H1 (cell line): ENCODE measurements at regions not wholly inside any gene's neighbourhood (a gene's known extent, or its start where the extent isn't known, plus 50 kb on each side); places are given as distances from the start of the nearest gene placed in this dataset.

ENCODE experiments used
- CTCF ChIA-PET: fragments of 300-600 bp; sonication (Branson Sonifier 250); formaldehyde crosslinking; loops from one replicate; lab custom pipeline; 2021; ENCODE audit not compliant: partially characterized antibody; lab: Charles Lee
- POLR2A ChIA-PET: fragments of 300-600 bp; sonication (Branson Sonifier 250); formaldehyde crosslinking; loops from one replicate; lab custom pipeline; 2021; ENCODE audit warnings: inconsistent platforms; ENCODE audit not compliant: partially characterized antibody; lab: Charles Lee
- DNase-seq, 2 experiments: peaks; one replicate each; pipeline versions ENCODE4 v3.0.0 to v3.0.0-alpha.2; 2010 to 2022; ENCODE audit warnings: low spot score in 2 of 2, low read depth in 1 of 2, mixed read lengths in 1 of 2
- FAIRE-seq: peaks from 2 replicates; lab custom pipeline; 2011; peaks lifted over from hg19 to GRCh38; lab: Jason Lieb, UNC
- H2AFZ ChIP-seq: 2 replicates; pipeline ENCODE4 v1.8.1; 2012; ENCODE audit warnings: low read length, inconsistent platforms
- H2AK5ac ChIP-seq: 2 replicates; pipeline ENCODE4 v1.6.1; 2013; ENCODE audit warnings: low read depth, low read length
- H2BK120ac ChIP-seq: replicated peaks from 2 replicates; pipeline ENCODE3; 2013; ENCODE audit warnings: low read depth, low read length, inconsistent platforms
- H2BK12ac ChIP-seq: 2 replicates; pipeline ENCODE4 v1.6.1; 2013; ENCODE audit warnings: low read depth, low read length
- H2BK15ac ChIP-seq: 2 replicates; pipeline ENCODE4 v1.6.1; 2013; ENCODE audit warnings: low read length
- H2BK20ac ChIP-seq: 2 replicates; pipeline ENCODE4 v1.6.1; 2013; ENCODE audit warnings: low read length
- H2BK5ac ChIP-seq: 2 replicates; pipeline ENCODE4 v1.6.1; 2013; ENCODE audit warnings: low read depth, low read length
- H3K14ac ChIP-seq: 2 replicates; pipeline ENCODE4 v1.6.1; 2013; ENCODE audit warnings: inconsistent platforms; ENCODE audit not compliant: insufficient read length
- H3K18ac ChIP-seq: 2 replicates; pipeline ENCODE4 v1.6.1; 2013; ENCODE audit warnings: low read length; ENCODE audit errors: extremely low read depth
- H3K23ac ChIP-seq: 2 replicates; pipeline ENCODE4 v1.6.1; 2013; ENCODE audit warnings: inconsistent platforms; ENCODE audit not compliant: insufficient read length
- H3K23me2 ChIP-seq: 2 replicates; pipeline ENCODE4 v1.6.1; 2013; ENCODE audit warnings: low read depth, low read length
- H3K27ac ChIP-seq: 2 replicates; pipeline ENCODE4 v1.6.1; 2011; ENCODE audit warnings: low read depth, low read length, inconsistent platforms
- H3K27me3 ChIP-seq, 4 experiments: replicated peaks in 1 of 4; 1 replicate in 1 of 4; 2 replicates in 3 of 4; pipeline versions ENCODE4 v1.6.1 to v1.8.1; 2011 to 2013; ENCODE audit warnings: low read length in 3 of 4, mild to moderate bottlenecking in 3 of 4, inconsistent platforms in 2 of 4, mixed read lengths in 2 of 4, moderate library complexity in 1 of 4; ENCODE audit not compliant: control insufficient read depth in 3 of 4, insufficient read depth in 3 of 4; ENCODE audit errors: extremely low read depth in 1 of 4
- H3K36me3 ChIP-seq, 4 experiments: 2 replicates each; pipeline versions ENCODE4 v1.6.1 to v1.8.1; 2011 to 2013; ENCODE audit warnings: mild to moderate bottlenecking in 4 of 4, low read length in 3 of 4, moderate library complexity in 2 of 4, control low read depth in 1 of 4, inconsistent platforms in 1 of 4; ENCODE audit not compliant: insufficient read depth in 4 of 4, control insufficient read depth in 2 of 4
- H3K4ac ChIP-seq: replicated peaks from 2 replicates; pipeline ENCODE3; 2013; ENCODE audit warnings: low read length, low read depth, mixed read lengths, inconsistent platforms; ENCODE audit not compliant: insufficient read length
- H3K4me1 ChIP-seq, 4 experiments: replicated peaks in 1 of 4; 1 replicate in 1 of 4; 2 replicates in 3 of 4; pipeline versions ENCODE4 v1.6.1 to v1.8.1; 2011 to 2013; ENCODE audit warnings: low read length in 3 of 4, inconsistent platforms in 2 of 4, mixed read lengths in 1 of 4; ENCODE audit not compliant: insufficient read depth in 4 of 4, control insufficient read depth in 3 of 4
- H3K4me2 ChIP-seq, 2 experiments: 2 replicates each; pipeline versions ENCODE4 v1.6.1 to v1.8.1; 2011 to 2013; ENCODE audit warnings: low read depth in 2 of 2, low read length in 2 of 2, control low read depth in 1 of 2, inconsistent platforms in 1 of 2, mild to moderate bottlenecking in 1 of 2; ENCODE audit not compliant: insufficient read depth in 1 of 2
- H3K4me3 ChIP-seq, 4 experiments: fragments of 200-600, 300-600 bp in 1 of 4; sonication (generic), shearing (Covaris generic), sonication (Bioruptor Twin) in 1 of 4; 2 replicates each; pipeline versions ENCODE4 v1.5.1 to v1.8.1; 2011 to 2016; ENCODE audit warnings: low read length in 4 of 4, low read depth in 3 of 4, control low read depth in 2 of 4, inconsistent platforms in 2 of 4, mild to moderate bottlenecking in 2 of 4, mixed read lengths in 1 of 4, moderate library complexity in 1 of 4; ENCODE audit not compliant: insufficient read depth in 2 of 4; ENCODE audit errors: extremely low read depth in 1 of 4
- H3K56ac ChIP-seq: replicated peaks from 2 replicates; pipeline ENCODE3; 2013; ENCODE audit warnings: low read depth, mild to moderate bottlenecking, mixed read lengths, low read length, inconsistent platforms; ENCODE audit not compliant: insufficient read length
- H3K79me1 ChIP-seq: 2 replicates; pipeline ENCODE4 v1.6.1; 2013; ENCODE audit warnings: low read depth, low read length, control low read depth
- H3K79me2 ChIP-seq, 2 experiments: 2 replicates each; pipeline versions ENCODE4 v1.6.1 to v1.8.1; 2012 to 2013; ENCODE audit warnings: low read length in 2 of 2, mild to moderate bottlenecking in 2 of 2, inconsistent platforms in 1 of 2; ENCODE audit not compliant: insufficient read depth in 2 of 2, control insufficient read depth in 1 of 2
- H3K9ac ChIP-seq, 4 experiments: replicated peaks in 1 of 4; 1 replicate in 1 of 4; 2 replicates in 3 of 4; pipeline versions ENCODE4 v1.6.1 to v1.8.1; 2011 to 2013; ENCODE audit warnings: low read depth in 3 of 4, low read length in 3 of 4, control low read depth in 2 of 4, mild to moderate bottlenecking in 2 of 4, moderate library complexity in 2 of 4, inconsistent platforms in 1 of 4; ENCODE audit errors: extremely low read depth in 1 of 4
- H3K9me3 ChIP-seq, 2 experiments: 2 replicates each; pipeline versions ENCODE4 v1.6.1 to v1.8.1; 2012 to 2013; ENCODE audit warnings: mild to moderate bottlenecking in 2 of 2, moderate library complexity in 2 of 2, control low read depth in 1 of 2, inconsistent platforms in 1 of 2, low read depth in 1 of 2, low read length in 1 of 2, mixed read lengths in 1 of 2; ENCODE audit not compliant: insufficient read depth in 2 of 2
- H4K20me1 ChIP-seq, 2 experiments: replicated peaks in 1 of 2; 2 replicates each; pipeline versions ENCODE3 to v1.8.1; 2011 to 2013; ENCODE audit warnings: inconsistent platforms in 2 of 2, low read length in 2 of 2, mild to moderate bottlenecking in 1 of 2; ENCODE audit not compliant: insufficient read depth in 2 of 2, control insufficient read depth in 1 of 2
- H4K5ac ChIP-seq: 2 replicates; pipeline ENCODE4 v1.6.1; 2013; ENCODE audit warnings: low read length, low read depth, mixed read lengths, inconsistent platforms; ENCODE audit not compliant: insufficient read length
- H4K8ac ChIP-seq: 2 replicates; pipeline ENCODE4 v1.8.0; 2013; ENCODE audit warnings: mild to moderate bottlenecking, moderate library complexity, low read length, inconsistent platforms; ENCODE audit not compliant: insufficient read depth; ENCODE audit errors: extremely low read depth
- H4K91ac ChIP-seq: replicated peaks from 2 replicates; pipeline ENCODE3; 2013; ENCODE audit warnings: low read length, mixed read lengths, inconsistent platforms; ENCODE audit not compliant: insufficient read length
- ATF2 ChIP-seq: IDR thresholded peaks from 2 replicates; pipeline ENCODE4 v1.6.1; 2012; ENCODE audit warnings: low read length, inconsistent platforms
- BACH1 ChIP-seq: IDR thresholded peaks from 2 replicates; pipeline ENCODE4 v1.6.1; 2012; ENCODE audit warnings: low read length, improper control_type of control experiment
- E2F6 ChIP-seq: IDR thresholded peaks from 2 replicates; pipeline ENCODE4 v1.6.1; 2012; ENCODE audit warnings: inconsistent platforms
- EP300 ChIP-seq, 2 experiments: IDR thresholded peaks; 1 replicate in 1 of 2; 2 replicates in 1 of 2; pipeline ENCODE4 v1.6.1; 2011 to 2012; ENCODE audit warnings: low read depth in 2 of 2, low read length in 2 of 2, mild to moderate bottlenecking in 2 of 2, borderline replicate concordance in 1 of 2, inconsistent platforms in 1 of 2, moderate library complexity in 1 of 2
- HDAC6 ChIP-seq: IDR thresholded peaks from one replicate; pipeline ENCODE4 v1.7.1; 2012; ENCODE audit warnings: low read depth, mild to moderate bottlenecking, inconsistent platforms, low read length, moderate library complexity
- MAFK ChIP-seq: IDR thresholded peaks from 2 replicates; pipeline ENCODE4 v1.6.1; 2012; ENCODE audit warnings: low read depth, mild to moderate bottlenecking, improper control_type of control experiment, low read length
- NRF1 ChIP-seq: IDR thresholded peaks from 2 replicates; pipeline ENCODE4 v1.6.1; 2011; ENCODE audit warnings: mild to moderate bottlenecking, low read depth, low read length, improper control_type of control experiment
- POLR2AphosphoS5 ChIP-seq: IDR thresholded peaks from 2 replicates; pipeline ENCODE4 v1.6.1; 2011; ENCODE audit warnings: low read depth, low read length
- SIN3A ChIP-seq, 2 experiments: IDR thresholded peaks in 1 of 2; conservative IDR thresholded peaks in 1 of 2; 2 replicates each; pipeline ENCODE4 v1.6.1; 2011 to 2012; ENCODE audit warnings: low read length in 2 of 2, improper control_type of control experiment in 1 of 2, low read depth in 1 of 2, mild to moderate bottlenecking in 1 of 2
- SIX5 ChIP-seq: IDR thresholded peaks from 2 replicates; pipeline ENCODE4 v1.6.1; 2011; ENCODE audit warnings: mild to moderate bottlenecking, low read depth, low read length
- SRF ChIP-seq: IDR thresholded peaks from 2 replicates; pipeline ENCODE4 v1.6.1; 2011; ENCODE audit warnings: mild to moderate bottlenecking, low read depth, low read length, moderate library complexity
- TAF7 ChIP-seq: optimal IDR thresholded peaks from 2 replicates; pipeline ENCODE3; 2011; ENCODE audit warnings: low read depth, mild to moderate bottlenecking, inconsistent platforms, low read length, moderate library complexity, borderline replicate concordance
- WGBS, 2 experiments: shearing (Covaris generic) in 1 of 2; methylation state at CpG; one replicate each; pipeline versions ENCODE4 v1.1.6 to v1.1.7; 2013 to 2015; ENCODE audit warnings: low lambda C conversion rate in 2 of 2, mixed read lengths in 2 of 2, inconsistent platforms in 1 of 2, low coverage in 1 of 2, missing lambda C conversion rate in 1 of 2; ENCODE audit not compliant: insufficient replicate concordance in 2 of 2, insufficient coverage in 1 of 2, insufficient read length in 1 of 2; ENCODE audit errors: extremely low coverage in 1 of 2, missing lambda C conversion rate in 1 of 2; 5-methylcytosine and 5-hydroxymethylcytosine counted together

GRCh38 chr6:14771016-14771415, 474.9 kb upstream of the JARID2 start:
- no peak overlapping the region for H3K14ac ChIP-seq
- H2BK12ac ChIP-seq, result no peak overlapping the region
- no peaks in the 10 kb centered on the region for H3K79me2 ChIP-seq
- FAIRE-seq (no peak), DNase-seq (no peak)
- H3K4me3 ChIP-seq, result no peak overlapping the region
- H3K4ac ChIP-seq, result no peak overlapping the region
- H3K4me2 ChIP-seq, result no peak overlapping the region
- H3K27ac ChIP-seq, result no peak overlapping the region
- H4K91ac ChIP-seq, result peak overlapping the region; percentile 11
- no peak overlapping the region for H2BK20ac ChIP-seq
- WGBS, 2 experiments, result 78% methylated on average over 3 of the region's 3 CpGs; no CpG with 5 or more reads in 1 of the 2 experiments
- H4K5ac ChIP-seq, result no peak overlapping the region
- H3K56ac ChIP-seq, result no peak overlapping the region
- H3K79me1 ChIP-seq, result no peaks in the 10 kb centered on the region
- H3K4me1 ChIP-seq, result peaks cover 0 to 6% (median 0%) of the 10 kb centered on the region in 4 experiments; a peak in 2 of 7 replicates
- ChIA-PET CTCF (interaction anchor here (0.6 kb wide), 1 partner anchor 344 kb away, joined by 3 read pairs; no protein-coding TSS in a partner anchor), POLR2A (no interaction called here)
- H2BK5ac ChIP-seq, result no peak overlapping the region
- H3K23me2 ChIP-seq, result no peaks in the 10 kb centered on the region
- no peaks in the 10 kb centered on the region for H3K27me3 ChIP-seq
- H2BK120ac ChIP-seq, result no peak overlapping the region
- no peak overlapping the region for H4K8ac ChIP-seq
- no peaks in the 10 kb centered on the region for H4K20me1 ChIP-seq
- H3K36me3 ChIP-seq, result no peaks in the 10 kb centered on the region
- no peaks in the 10 kb centered on the region for H3K9me3 ChIP-seq
- H2AK5ac ChIP-seq, result no peak overlapping the region
- H3K18ac ChIP-seq, result no peak overlapping the region
- H3K23ac ChIP-seq, result no peak overlapping the region
- no peak overlapping the region for H2AFZ ChIP-seq
- H3K9ac ChIP-seq, result no peak overlapping the region
- H2BK15ac ChIP-seq, result no peak overlapping the region
- TF ChIP-seq SIN3A (conservative IDR thresholded peaks at IDR 0.05 in 1 of 2, IDR thresholded peaks at IDR 0.05 in 1 of 2; ENCODE audit: low read depth in 1 of 2, low read length in 2 of 2), result no peak
- no peak for TF ChIP-seq SIX5
- TF ChIP-seq MAFK, result no peak
- no peak for TF ChIP-seq POLR2AphosphoS5
- no peak for TF ChIP-seq TAF7
- TF ChIP-seq SRF, result no peak
- no peak for TF ChIP-seq BACH1
- TF ChIP-seq HDAC6, result no peak
- TF ChIP-seq E2F6, result no peak
- TF ChIP-seq ATF2, result no peak
- TF ChIP-seq NRF1, result no peak
- no peak for TF ChIP-seq EP300 (IDR thresholded peaks at IDR 0.05; ENCODE audit: borderline replicate concordance in 1 of 2, low read depth in 2 of 2, low read length in 2 of 2)
